NCI-H748 treated with DMSO at 0.1 percent for 48 hours (cell line): ENCODE measurements at regions not wholly inside any gene's neighbourhood (a gene's known extent, or its start where the extent isn't known, plus 50 kb on each side); places are given as distances from the start of the nearest gene placed in this dataset.
"Not testable (repeated sequence)": the region's sequence is repeated elsewhere in the genome, so short reads cannot be mapped to it uniquely, and the experiment has no call there.

Experiments used
- DNase-seq: peaks from one replicate; lab custom pipeline; 2025; lab: John Stamatoyannopoulos, UW

DNA sequence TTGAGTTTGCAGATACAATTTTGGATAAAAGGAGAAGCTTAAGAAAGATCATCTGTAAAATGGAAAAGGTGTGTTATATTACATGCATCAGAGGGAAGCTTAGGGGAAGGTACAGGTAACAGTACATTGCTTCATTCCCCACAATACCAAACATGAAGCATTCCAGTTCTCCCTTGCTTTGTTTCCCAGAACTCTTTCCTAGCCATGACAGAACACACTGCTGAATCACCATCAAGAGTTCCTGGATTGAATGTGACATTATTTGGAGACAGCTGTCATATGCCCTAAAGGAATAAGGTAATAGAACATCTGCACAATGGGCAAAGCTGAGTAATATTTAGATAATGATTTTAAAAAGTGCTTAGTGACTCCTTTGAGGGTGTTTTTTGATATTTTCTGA is 303.5 kb upstream of the ST8SIA4 start:
- DNase-seq, result no peak

DNA sequence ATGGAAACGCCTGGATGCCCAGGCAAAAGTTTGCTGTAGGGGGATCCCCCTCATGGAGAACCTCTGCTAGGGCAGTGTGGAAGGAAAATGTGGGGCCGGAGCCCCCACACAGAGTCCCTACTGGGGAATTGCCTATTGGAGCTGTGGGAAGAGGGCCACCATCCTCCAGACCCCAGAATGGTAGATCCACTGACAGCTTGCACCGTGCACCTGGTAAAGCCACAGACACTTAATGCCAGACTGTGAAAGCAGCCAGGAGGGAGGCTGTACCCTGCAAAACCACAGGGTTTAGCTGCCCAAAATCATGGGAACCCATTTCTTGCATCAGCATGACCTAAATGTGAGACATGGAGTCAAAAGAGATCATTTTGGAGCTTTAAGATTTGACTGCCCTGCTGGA is 302.0 kb upstream of the ST8SIA4 start:
- DNase-seq, result not testable (repeated sequence)

DNA sequence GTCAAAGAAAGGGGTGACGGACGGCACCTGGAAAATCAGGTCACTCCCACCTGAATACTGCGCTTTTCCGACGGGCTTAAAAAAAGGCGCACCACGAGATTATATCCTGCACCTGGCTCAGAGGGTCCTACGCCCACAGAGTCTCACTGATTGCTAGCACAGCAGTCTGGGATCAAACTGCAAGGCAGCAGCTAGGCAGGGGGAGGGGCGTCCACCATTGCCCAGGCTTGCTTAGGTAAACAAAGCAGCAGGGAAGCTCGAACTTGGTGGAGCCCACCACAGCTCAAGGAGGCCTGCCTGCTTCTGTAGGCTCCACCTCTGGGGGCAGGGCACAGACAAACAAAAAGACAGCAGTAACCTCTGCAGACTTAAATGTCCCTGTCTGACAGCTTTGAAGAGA is 277.3 kb upstream of the ST8SIA4 start:
- DNase-seq, result not testable (repeated sequence)

- DNase-seq, result no peak
Measured at GRCh38 chr5:101176605-101177004, 273.5 kb upstream of the ST8SIA4 start.

DNA sequence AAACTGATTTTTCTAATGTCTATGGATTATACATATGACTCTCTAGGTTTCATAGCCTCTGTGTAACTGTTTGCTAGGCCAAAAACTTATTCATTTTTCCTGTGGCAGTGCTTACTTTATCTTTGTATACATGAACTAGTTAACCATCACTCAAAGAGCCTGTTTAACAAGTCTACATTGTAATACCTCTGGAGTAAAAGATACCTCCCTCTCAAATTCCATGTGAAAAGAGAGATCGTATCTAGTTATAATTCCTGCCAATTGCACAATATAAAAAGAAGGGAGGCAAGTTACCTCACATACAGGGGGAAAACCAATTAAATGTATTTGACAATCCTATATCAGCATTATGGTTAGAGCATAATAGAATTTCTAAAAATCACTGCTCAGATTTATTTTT is 271.9 kb upstream of the ST8SIA4 start:
- DNase-seq, result no peak

GRCh38 chr5:101163088-101163487 is 260.0 kb upstream of the ST8SIA4 start:
- no peak for DNase-seq

- DNase-seq, result no peak
Measured at GRCh38 chr5:101160002-101160401, 256.9 kb upstream of the ST8SIA4 start.

DNA sequence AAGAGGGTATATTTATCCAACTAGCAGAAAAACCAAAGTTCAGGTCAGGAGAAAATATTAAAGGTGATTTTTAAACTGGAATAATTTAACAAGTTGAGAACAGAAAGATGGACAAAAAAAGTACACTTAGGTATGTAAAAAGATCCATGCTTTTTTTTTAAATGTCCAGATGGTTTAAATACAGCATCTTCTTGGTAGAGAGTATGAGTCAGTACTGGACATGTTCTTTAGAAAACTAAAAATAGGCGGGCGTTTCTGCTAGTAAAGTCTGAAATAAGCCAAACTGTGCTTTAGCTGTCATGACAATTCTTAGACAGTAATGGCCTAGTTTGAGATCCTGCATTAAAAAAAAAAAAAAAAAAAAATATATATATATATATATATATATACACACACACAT is 255.9 kb upstream of the ST8SIA4 start:
- no peak for DNase-seq

DNA sequence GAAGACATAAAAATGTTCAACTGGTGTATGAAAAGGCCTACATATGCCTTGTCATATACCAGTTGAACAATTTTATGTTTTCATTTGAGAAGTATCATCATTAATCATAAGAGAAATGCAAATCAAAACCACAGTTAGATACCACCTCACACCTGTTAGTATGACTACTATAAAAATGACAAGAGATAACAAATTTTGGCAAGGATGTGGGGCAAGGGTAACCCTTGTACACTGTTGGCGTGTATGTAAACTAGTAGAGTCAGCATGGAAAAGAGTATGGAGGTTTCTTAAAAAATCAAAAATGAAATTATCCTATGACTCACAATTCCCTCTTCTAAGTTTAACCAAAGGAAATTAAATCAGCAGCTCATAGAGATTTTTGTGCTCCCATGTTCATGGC is 250.4 kb upstream of the ST8SIA4 start:
- no peak for DNase-seq

DNA sequence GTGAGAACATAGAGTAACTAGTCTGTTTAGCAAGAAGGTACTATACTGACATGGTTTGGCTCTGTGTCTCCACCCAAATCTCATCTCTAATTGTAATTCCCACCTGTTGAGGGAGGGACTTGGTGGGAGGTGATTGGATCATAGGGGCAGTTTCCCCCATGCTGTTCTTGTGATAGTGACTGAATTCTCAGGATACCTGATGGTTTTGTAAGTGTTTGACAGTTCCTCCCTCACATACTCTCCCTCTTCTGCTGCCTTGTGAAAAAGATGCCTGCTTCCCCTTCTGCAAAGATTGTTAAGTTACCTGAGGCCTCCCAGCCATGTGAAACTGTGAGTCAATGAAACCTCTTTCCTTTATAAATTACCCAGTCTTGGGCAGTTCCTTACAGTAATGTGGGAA is 240.4 kb upstream of the ST8SIA4 start:
- DNase-seq, result no peak

DNA sequence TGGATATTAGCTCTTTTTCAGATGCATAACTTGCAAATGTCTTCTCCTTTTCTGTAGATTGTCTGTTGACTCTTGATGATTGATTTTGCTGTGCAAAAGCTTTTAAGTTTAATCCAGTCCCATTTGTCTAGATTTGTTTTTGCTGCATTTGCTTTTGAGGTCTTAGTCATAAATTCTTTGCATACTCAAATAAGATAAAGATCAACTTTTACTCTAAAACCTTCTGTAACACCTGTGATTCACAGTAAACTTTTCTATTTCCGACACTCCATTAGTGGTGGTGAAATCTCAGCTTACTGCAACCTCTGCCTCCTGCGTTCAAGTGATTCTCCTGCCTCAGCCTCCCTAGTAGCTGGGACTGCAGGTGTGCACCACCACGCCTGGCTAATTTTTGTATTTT is 239.0 kb upstream of the ST8SIA4 start:
- DNase-seq, result no peak

DNA sequence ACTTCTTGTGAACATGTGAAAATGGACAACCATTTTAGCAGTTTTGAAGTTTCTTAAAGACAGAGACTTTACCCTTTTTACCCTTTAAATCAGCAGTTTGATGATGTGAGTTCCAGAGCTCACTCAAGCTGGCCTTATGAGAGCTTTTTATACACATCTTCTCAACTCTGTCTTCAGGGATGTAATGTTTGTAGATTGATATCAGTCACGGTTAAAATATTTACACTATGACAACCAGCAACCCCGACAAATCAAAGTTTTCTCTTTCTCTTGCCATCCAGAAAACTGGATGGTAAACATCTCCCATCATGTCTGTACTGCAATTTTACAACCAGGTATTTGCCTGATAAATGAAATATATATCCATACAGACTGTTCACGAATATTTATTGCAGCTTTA is 233.4 kb upstream of the ST8SIA4 start:
- no peak for DNase-seq

- DNase-seq, result no peak
Measured at GRCh38 chr5:101123363-101123762, 220.3 kb upstream of the ST8SIA4 start.

DNA sequence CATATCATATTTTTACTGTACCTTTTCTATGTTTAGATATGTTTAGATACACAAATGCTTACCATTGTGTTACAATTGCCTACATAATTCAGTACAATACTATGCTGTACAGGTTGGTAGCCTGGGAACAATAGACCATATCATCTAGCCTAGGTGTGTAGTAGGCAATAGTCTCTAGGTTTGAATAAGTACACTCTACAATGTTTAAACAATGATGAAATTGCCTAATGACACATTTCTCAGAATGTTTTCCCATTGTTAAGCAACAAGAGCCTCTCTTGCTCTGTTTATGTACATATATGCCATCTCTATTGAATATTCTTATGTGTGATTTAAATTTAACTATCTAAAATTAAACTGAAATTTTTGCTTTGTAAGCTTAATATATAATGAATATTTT is 209.6 kb upstream of the ST8SIA4 start:
- peak; percentile 64 for DNase-seq

- peak; percentile 17 for DNase-seq
Measured at GRCh38 chr5:101103874-101104273, 200.8 kb upstream of the ST8SIA4 start.

DNA sequence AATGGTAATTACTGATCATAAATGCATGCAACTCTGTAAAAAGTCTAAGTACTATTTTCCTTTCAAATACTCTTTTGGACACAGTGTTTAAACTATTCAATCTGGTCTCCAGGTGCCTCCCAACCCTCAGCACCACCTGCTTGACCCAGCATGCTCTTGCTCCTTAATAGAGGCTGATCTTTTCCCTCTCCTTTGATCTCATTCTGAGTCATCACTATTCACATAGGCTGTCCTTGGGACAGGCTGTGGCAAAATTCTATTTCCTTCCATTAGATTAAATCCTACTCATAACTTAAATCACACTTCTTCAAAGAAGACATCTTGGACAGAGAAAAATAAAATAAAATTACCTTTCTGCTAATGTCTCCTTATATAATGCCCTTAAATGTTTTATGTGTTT is 199.4 kb upstream of the ST8SIA4 start:
- DNase-seq, result peak; percentile 12

DNA sequence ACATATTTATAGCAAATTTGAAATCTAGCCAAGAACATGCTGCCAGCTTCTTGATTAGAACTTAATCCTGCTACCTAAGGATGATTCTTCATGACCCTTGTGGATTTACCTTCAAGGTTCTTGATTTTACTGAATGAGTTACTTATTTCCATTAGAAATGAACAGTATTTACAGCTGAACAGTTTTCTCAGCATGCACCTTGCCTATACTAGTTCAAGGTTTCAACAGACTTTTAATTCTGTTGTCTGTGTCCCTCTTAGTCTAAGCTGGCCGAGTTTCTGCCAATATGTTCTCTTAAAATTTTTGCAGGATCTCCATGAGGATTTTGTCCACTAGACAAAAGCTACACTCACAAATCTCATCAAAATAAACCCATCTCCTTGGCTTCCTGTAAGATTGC is 188.8 kb upstream of the ST8SIA4 start:
- no peak for DNase-seq

DNA sequence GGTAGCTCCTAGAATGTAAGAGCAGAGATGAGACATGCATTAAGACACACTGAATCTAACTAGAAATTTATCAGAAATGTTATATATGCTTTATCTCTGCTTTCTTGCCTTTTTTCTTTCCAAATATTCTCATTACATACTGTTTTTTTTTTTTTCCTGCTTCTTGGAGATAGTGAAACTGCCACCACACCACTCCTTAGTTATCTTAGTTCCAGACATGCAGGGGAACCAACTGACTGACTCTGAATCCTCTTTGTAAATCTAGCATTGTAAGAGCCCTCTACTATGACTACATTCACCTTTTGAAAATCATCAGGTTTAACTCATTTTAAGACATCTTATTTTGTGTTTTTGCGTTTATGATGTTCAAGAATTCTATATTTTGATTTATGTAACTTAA is 181.3 kb upstream of the ST8SIA4 start:
- no peak for DNase-seq

GRCh38 chr5:101080462-101081240 is 177.6 kb upstream of the ST8SIA4 start:
- no peak for DNase-seq

- DNase-seq, result no peak
Measured at GRCh38 chr5:101068298-101068697, 165.2 kb upstream of the ST8SIA4 start.

- DNase-seq, result no peak
Measured at GRCh38 chr5:101067429-101067828, 164.3 kb upstream of the ST8SIA4 start.

GRCh38 chr5:101062902-101063301 is 159.8 kb upstream of the ST8SIA4 start:
- DNase-seq, result no peak

DNA sequence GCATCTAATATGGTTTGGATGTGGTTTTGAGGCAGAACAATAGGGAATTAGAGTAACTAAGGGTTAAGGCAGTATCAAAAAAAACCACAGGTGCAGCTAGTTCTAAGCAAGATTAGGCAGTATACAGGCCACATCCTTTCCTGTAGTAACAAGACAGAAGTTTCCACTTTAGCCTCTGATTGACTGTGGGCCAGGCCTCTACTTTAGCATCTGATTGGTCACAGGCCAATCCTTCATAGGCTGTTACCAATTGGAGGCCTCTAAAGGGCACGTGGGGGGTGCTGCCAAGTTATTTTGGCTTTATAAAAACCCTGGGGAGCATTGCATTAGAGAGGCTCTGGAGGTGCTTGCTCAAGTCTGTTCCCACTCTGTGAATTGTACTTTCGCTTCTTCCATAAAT is 144.1 kb upstream of the ST8SIA4 start:
- no peak for DNase-seq

GRCh38 chr5:101045689-101046088 is 142.6 kb upstream of the ST8SIA4 start:
- DNase-seq, result no peak
